IPS-NIHi7 (cell line): ENCODE measurements at regions not wholly inside any gene's neighbourhood (a gene's known extent, or its start where the extent isn't known, plus 50 kb on each side); places are given as distances from the start of the nearest gene placed in this dataset.
"Not testable (repeated sequence)": the region's sequence is repeated elsewhere in the genome, so short reads cannot be mapped to it uniquely, and the experiment has no call there.

Experiments
- DNase-seq: peaks from one replicate; pipeline ENCODE4 v3.0.0; 2012; ENCODE audit warnings: mixed read lengths; ENCODE audit errors: extremely low spot score

DNA sequence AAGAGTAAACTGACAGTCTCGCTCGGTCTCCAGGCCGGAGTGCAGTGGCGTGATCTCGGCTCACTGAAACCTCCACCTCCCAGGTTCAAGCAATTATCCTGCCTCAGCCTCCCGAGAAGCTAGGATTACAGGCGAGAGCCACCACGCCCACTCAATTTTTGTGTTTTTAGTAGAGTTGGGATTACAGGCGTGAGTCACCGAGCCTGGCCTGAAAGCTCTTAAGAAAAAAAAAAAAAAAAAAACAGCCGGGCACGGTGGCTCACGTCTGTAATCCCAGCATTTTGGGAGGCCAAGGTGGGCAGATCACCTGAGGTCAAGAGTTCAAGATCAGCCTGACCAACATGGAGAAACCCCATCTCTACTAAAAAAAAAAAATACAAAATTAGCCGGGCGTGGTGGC, 55.3 kb upstream of the THOC2 start:
- DNase-seq: not testable (repeated sequence)

DNA sequence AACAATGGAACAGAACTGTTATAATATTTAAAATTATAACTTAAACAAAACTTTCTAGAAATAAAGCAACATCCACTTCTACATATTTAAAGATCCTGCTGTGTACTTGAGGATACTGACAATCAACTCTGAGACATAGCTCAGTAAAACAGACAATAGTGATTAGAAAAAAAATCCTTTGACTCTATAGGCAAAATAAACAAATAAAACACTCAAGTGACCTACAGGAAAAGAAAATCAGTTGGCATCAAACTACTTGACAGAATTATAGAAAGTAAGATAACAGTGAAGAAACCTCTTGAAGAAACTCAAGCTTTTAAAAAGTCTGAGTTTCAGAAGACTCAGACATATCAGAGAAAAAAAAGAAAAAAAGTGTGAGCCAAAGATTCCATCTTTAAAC, 55.9 kb upstream of the THOC2 start:
- no peak for DNase-seq

- no peak for DNase-seq
Observed at GRCh38 chrX:123797543-123798447, 62.1 kb upstream of the XIAP start.

- not testable (repeated sequence) for DNase-seq
Observed at GRCh38 chrX:123798706-123799430, 61.0 kb upstream of the XIAP start.

DNA sequence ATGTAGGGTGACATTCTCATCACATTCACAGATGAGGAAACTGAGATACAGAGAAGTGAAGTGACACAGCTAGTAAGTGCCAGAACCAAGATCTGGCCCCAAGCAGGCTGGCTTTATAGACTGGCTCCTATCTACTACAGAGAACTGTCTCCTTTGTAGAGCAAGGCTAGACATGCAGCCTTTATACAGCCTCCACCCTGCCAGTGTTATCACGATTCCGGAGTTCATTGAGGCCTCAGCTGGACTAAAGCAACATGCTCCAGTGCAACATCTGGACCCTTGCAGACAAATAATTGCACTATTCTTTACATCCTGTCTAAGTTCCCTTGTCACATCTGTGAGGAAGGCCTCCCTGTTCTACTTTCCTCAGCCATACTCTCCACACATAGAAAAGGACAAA, 58.0 kb upstream of the XIAP start:
- DNase-seq: no peak

GRCh38 chrX:123803331-123803983, 56.4 kb upstream of the XIAP start:
- DNase-seq: peak; percentile 45

GRCh38 chrX:123803984-123804365, 55.9 kb upstream of the XIAP start:
- not testable (repeated sequence) for DNase-seq

- no peak for DNase-seq
Observed at GRCh38 chrX:123807835-123808416, 51.9 kb upstream of the XIAP start.

DNA sequence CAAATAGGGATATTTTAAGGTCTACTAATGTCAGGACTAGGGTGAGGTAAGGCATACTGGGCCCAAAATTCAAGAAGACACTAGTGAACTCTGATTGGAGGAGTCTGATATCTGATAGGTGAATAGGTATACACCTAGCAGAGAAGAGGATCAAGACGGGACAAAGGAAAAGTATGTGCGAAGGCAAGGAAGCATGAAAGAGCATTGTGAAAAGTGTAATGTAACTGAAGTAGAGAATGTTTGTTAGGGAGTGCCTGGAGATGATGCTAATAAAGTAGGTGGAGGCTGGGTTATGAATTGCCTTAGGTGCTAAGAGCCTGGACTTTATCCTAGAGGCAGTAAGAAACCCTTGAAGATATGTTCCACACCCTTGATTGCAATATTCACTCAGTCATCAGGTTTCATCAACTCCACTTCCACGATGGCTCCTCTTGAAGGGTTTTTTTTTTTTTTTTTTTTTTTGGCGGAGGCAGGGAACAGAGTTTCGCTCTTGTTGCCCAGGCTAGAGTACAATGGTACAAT, 49.9 kb upstream of the XIAP start:
- DNase-seq: no peak
